ENCODE measurements at regions not wholly inside any gene's neighbourhood (a gene's known extent, or its start where the extent isn't known, plus 50 kb on each side); places are given as distances from the start of the nearest gene placed in this dataset.

- Histone ChIP-seq H3K4me1 (no peaks in the 10 kb centered on the region), H3K36me3 (no peaks in the 10 kb centered on the region), H3K4me3 (no peak overlapping the region), H3K27ac (no peak overlapping the region), H3K9me3 (no peaks in the 10 kb centered on the region), H3K27me3 (no peaks in the 10 kb centered on the region)
- intact Hi-C loops (cut with DNase I; ENCODE audit: low total_unique reads): no loop called here
- no peak for TF ChIP-seq POLR2A (IDR thresholded peaks at IDR 0.05)
- TF ChIP-seq, protein P1, sequence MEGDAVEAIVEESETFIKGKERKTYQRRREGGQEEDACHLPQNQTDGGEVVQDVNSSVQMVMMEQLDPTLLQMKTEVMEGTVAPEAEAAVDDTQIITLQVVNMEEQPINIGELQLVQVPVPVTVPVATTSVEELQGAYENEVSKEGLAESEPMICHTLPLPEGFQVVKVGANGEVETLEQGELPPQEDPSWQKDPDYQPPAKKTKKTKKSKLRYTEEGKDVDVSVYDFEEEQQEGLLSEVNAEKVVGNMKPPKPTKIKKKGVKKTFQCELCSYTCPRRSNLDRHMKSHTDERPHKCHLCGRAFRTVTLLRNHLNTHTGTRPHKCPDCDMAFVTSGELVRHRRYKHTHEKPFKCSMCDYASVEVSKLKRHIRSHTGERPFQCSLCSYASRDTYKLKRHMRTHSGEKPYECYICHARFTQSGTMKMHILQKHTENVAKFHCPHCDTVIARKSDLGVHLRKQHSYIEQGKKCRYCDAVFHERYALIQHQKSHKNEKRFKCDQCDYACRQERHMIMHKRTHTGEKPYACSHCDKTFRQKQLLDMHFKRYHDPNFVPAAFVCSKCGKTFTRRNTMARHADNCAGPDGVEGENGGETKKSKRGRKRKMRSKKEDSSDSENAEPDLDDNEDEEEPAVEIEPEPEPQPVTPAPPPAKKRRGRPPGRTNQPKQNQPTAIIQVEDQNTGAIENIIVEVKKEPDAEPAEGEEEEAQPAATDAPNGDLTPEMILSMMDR (IDR thresholded peaks at IDR 0.05 in 4 of 5, conservative IDR thresholded peaks at IDR 0.05 in 1 of 5): no peak
- DNase-seq: no peak
- in situ Hi-C loops (cut with MboI; ENCODE audit: low sequenced_read_pairs in 4 of 4): no loop called here
- ATAC-seq: no peak
These were observed 57.2 kb upstream of the VIPR2 start for GRCh38 chr7:159201722-159202330.

DNA sequence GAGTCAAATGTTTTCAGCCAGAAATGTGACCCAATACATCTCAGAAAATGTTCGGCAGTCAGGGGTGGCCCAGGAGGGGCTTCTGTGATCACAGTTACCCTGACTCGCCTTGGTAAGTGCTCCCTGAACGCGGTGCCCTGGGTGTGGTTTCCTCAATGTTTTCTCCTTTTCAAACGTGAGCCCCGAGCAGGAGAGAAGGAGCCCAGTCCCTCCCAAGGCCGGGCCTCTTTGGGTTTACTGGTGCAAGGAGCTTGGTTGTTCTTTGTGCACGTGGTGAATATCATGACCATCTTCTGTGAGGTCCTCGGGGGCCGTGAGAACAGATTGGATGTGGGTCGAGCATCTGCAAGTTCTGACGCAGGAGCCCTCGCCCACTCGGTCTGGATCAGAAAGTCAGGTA, 55.8 kb upstream of the VIPR2 start:
- Histone ChIP-seq H3K36me3 (no peaks in the 10 kb centered on the region), H3K9me3 (no peaks in the 10 kb centered on the region), H3K4me1 (no peaks in the 10 kb centered on the region), H3K27ac (no peak overlapping the region), H3K27me3 (no peaks in the 10 kb centered on the region), H3K4me3 (no peak overlapping the region)
- in situ Hi-C loops (cut with MboI; ENCODE audit: low sequenced_read_pairs in 4 of 4) (no loop called here), intact Hi-C loops (cut with DNase I; ENCODE audit: low total_unique reads) (no loop called here)
- ATAC-seq (no peak), DNase-seq (no peak)
- TF ChIP-seq, protein P1 (IDR thresholded peaks at IDR 0.05 in 4 of 5, conservative IDR thresholded peaks at IDR 0.05 in 1 of 5): no peak
- TF ChIP-seq POLR2A (IDR thresholded peaks at IDR 0.05): no peak

DNA sequence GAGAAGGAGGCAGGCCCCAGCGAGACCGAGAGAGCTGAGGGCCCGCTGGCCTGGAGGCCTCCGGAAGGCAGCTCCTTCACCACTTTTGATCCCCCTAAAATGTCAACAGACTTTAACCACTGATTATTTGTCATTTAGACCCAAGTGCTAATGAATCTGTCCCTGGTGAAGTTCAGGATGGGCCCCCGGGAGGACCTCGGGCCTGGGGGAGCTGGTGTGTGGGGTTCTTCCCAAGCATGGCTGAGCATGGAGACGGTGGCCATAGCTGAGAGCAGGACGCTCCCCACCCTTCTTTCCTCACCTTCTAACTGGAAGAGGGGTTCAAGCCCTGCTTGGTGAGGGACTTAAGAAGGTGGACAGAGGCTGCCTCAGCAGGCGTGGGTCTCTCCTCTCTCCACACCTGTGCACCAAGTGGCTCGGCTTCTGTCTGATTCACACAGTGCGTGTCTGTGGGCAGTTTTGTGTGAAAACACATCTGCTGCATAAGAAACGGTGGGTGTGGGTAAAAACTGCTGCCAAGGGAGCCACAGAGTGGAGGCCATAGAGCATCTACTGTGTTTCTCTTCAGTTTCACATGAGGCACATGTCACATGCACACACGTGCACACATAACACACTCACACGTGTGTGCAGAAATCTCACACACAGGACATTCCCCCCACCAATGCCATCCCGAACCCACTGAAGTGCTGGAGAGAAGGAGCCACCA, 53.5 kb upstream of the VIPR2 start:
- intact Hi-C loops (cut with DNase I; ENCODE audit: low total_unique reads): no loop called here
- Histone ChIP-seq H3K4me3 (no peak overlapping the region), H3K36me3 (no peaks in the 10 kb centered on the region), H3K27ac (no peak overlapping the region), H3K9me3 (no peaks in the 10 kb centered on the region), H3K4me1 (no peaks in the 10 kb centered on the region), H3K27me3 (no peaks in the 10 kb centered on the region)
- ATAC-seq: no peak
- DNase-seq: no peak
- TF ChIP-seq, protein P1 (IDR thresholded peaks at IDR 0.05 in 4 of 5, conservative IDR thresholded peaks at IDR 0.05 in 1 of 5): no peak
- TF ChIP-seq POLR2A (IDR thresholded peaks at IDR 0.05): no peak
- in situ Hi-C loops (cut with MboI; ENCODE audit: low sequenced_read_pairs in 4 of 4): no loop called here

- H3K4me3 ChIP-seq: no peak overlapping the region
- in situ Hi-C loops (cut with MboI; ENCODE audit: low sequenced_read_pairs in 4 of 4): no loop called here
- ATAC-seq (no peak), DNase-seq (no peak)
- no peaks in the 10 kb centered on the region for H3K27me3 ChIP-seq
- TF ChIP-seq POLR2A (IDR thresholded peaks at IDR 0.05): no peak
- TF ChIP-seq, protein P1 (IDR thresholded peaks at IDR 0.05 in 4 of 5, conservative IDR thresholded peaks at IDR 0.05 in 1 of 5): no peak
- no peak overlapping the region for H3K27ac ChIP-seq
- no peaks in the 10 kb centered on the region for H3K9me3 ChIP-seq
- no peaks in the 10 kb centered on the region for H3K36me3 ChIP-seq
- no peaks in the 10 kb centered on the region for H3K4me1 ChIP-seq
- intact Hi-C loops (cut with DNase I; ENCODE audit: low total_unique reads): no loop called here
These were observed 52.7 kb upstream of the VIPR2 start for GRCh38 chr7:159197066-159197975.

Measured in gastrocnemius medialis (tissue), 4 donors.